Neural crest cell (in vitro differentiated cells): ENCODE measurements at regions not wholly inside any gene's neighbourhood (a gene's known extent, or its start where the extent isn't known, plus 50 kb on each side); places are given as distances from the start of the nearest gene placed in this dataset.
"Not testable (repeated sequence)": the region's sequence is repeated elsewhere in the genome, so short reads cannot be mapped to it uniquely, and the experiment has no call there.

Source experiments
- DNase-seq: peaks from one replicate; pipeline ENCODE4 v3.0.0; 2021; ENCODE audit warnings: low read depth, mixed read lengths, low spot score
- H3K27ac Mint-ChIP-seq: one replicate; pipeline ENCODE4 v1.8.0; 2021; ENCODE audit warnings: mild to moderate bottlenecking, mixed read lengths; ENCODE audit not compliant: unreplicated experiment
- H3K27me3 Mint-ChIP-seq: 2 replicates; pipeline ENCODE4 v1.8.0; 2021; ENCODE audit warnings: low read depth, mild to moderate bottlenecking, mixed read lengths
- H3K36me3 Mint-ChIP-seq: 2 replicates; pipeline ENCODE4 v1.8.0; 2021; ENCODE audit warnings: low read depth, mild to moderate bottlenecking, mixed read lengths
- H3K4me1 Mint-ChIP-seq: 2 replicates; pipeline ENCODE4 v1.8.0; 2021; ENCODE audit warnings: mixed read lengths
- H3K4me3 Mint-ChIP-seq: one replicate; pipeline ENCODE4 v1.8.0; 2021; ENCODE audit warnings: mild to moderate bottlenecking, mixed read lengths
- H3K9me3 Mint-ChIP-seq: 2 replicates; pipeline ENCODE4 v1.8.0; 2021; ENCODE audit warnings: mixed read lengths
- TF ChIP-seq, protein P1 (sequence below): fragments of 200-600 bp; sonication (generic); conservative IDR thresholded peaks from 2 replicates; pipeline ENCODE4 v1.5.0; 2021; ENCODE audit warnings: antibody characterized with exemption, mild to moderate bottlenecking

DNA sequence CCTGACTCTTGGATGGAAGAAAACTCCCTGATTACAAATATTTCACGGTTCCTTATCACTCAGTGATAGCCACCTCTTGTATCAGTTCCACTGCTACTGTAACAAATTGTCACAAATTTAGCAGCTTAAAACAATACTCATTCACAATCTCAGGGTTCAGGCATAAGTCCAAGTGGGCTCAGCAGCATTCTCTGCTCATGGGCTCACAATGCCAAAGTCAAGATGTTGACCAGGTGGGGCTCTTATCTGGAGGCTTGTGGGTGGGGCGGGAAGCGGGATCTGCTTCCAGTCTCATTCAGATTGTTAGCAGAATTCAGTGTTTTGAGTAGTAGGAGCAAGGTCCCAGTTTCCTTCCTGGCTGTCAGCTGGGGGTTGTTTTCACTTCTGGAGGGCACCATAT is 137.3 kb upstream of the FAM78B start:
- Mint-ChIP-seq H3K4me1 (peaks cover 14% of the 10 kb centered on the region), H3K36me3 (no peaks in the 10 kb centered on the region), H3K4me3 (no peak overlapping the region), H3K27me3 (no peaks in the 10 kb centered on the region), H3K9me3 (no peaks in the 10 kb centered on the region), H3K27ac (no peak overlapping the region)
- TF ChIP-seq, protein P1, sequence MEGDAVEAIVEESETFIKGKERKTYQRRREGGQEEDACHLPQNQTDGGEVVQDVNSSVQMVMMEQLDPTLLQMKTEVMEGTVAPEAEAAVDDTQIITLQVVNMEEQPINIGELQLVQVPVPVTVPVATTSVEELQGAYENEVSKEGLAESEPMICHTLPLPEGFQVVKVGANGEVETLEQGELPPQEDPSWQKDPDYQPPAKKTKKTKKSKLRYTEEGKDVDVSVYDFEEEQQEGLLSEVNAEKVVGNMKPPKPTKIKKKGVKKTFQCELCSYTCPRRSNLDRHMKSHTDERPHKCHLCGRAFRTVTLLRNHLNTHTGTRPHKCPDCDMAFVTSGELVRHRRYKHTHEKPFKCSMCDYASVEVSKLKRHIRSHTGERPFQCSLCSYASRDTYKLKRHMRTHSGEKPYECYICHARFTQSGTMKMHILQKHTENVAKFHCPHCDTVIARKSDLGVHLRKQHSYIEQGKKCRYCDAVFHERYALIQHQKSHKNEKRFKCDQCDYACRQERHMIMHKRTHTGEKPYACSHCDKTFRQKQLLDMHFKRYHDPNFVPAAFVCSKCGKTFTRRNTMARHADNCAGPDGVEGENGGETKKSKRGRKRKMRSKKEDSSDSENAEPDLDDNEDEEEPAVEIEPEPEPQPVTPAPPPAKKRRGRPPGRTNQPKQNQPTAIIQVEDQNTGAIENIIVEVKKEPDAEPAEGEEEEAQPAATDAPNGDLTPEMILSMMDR, result no peak
- DNase-seq, result no peak

GRCh38 chr1:166305371-166305770 is 138.6 kb upstream of the FAM78B start:
- Mint-ChIP-seq H3K9me3 (no peaks in the 10 kb centered on the region), H3K27ac (no peak overlapping the region), H3K27me3 (no peaks in the 10 kb centered on the region), H3K4me3 (no peak overlapping the region), H3K36me3 (no peaks in the 10 kb centered on the region), H3K4me1 (peaks cover 6% of the 10 kb centered on the region)
- TF ChIP-seq, protein P1, result no peak
- no peak for DNase-seq

GRCh38 chr1:166307261-166308188 is 140.7 kb upstream of the FAM78B start:
- TF ChIP-seq, protein P1, result no peak
- Mint-ChIP-seq H3K36me3 (no peaks in the 10 kb centered on the region), H3K4me3 (no peak overlapping the region), H3K27me3 (peaks cover 5% of the 10 kb centered on the region), H3K4me1 (peaks cover 6% of the 10 kb centered on the region), H3K9me3 (no peaks in the 10 kb centered on the region), H3K27ac (no peak overlapping the region)
- no peak for DNase-seq

GRCh38 chr1:166316306-166316705 is 149.5 kb upstream of the FAM78B start:
- H3K4me3 Mint-ChIP-seq, H3K27ac Mint-ChIP-seq, H3K36me3 Mint-ChIP-seq, H3K9me3 Mint-ChIP-seq, DNase-seq, H3K4me1 Mint-ChIP-seq, H3K27me3 Mint-ChIP-seq: not testable (repeated sequence)

GRCh38 chr1:166322470-166322869 is 155.7 kb upstream of the FAM78B start:
- no peaks in the 10 kb centered on the region for H3K36me3 Mint-ChIP-seq

DNA sequence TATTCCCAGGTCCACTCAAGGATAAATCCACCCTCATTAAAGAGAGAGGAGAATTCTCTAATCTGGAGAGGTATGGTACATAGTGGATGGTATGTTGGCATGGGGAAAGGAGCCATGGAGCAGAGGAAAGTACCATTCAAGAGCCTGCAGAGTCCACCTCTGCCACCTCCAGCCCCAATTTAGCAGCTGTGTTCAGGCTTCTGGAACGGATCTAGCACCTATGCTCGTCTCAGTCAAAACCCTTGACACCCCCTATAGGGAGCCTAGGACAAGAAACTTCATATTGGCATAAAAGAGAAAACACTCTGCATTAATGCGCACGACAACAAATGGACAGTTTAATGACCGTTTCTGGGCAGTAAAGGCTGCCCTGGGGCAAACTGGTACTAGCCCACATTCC is 161.1 kb upstream of the FAM78B start:
- no peaks in the 10 kb centered on the region for H3K36me3 Mint-ChIP-seq
- TF ChIP-seq, protein P1, result no peak
- H3K4me1 Mint-ChIP-seq, result no peaks in the 10 kb centered on the region
- peaks cover 20% of the 10 kb centered on the region for H3K27me3 Mint-ChIP-seq
- no peak overlapping the region for H3K4me3 Mint-ChIP-seq
- no peaks in the 10 kb centered on the region for H3K9me3 Mint-ChIP-seq
- no peak overlapping the region for H3K27ac Mint-ChIP-seq
- DNase-seq, result no peak

More at GRCh38 chr1:166322470-166322869, 155.7 kb upstream of the FAM78B start:
- TF ChIP-seq, protein P1, result no peak
- no peak for DNase-seq
- peaks cover 2% of the 10 kb centered on the region for H3K9me3 Mint-ChIP-seq
- no peak overlapping the region for H3K27ac Mint-ChIP-seq
- peaks cover 7% of the 10 kb centered on the region for H3K27me3 Mint-ChIP-seq
- H3K4me3 Mint-ChIP-seq, result no peak overlapping the region
- H3K4me1 Mint-ChIP-seq, result no peaks in the 10 kb centered on the region
